ENCODE measurements at regions not wholly inside any gene's neighbourhood (a gene's known extent, or its start where the extent isn't known, plus 50 kb on each side); places are given as distances from the start of the nearest gene placed in this dataset.
A peak's percentile ranks its signal among the peaks of the same experiment; 100 is the strongest.

GRCh38 chrX:7262551-7262950 lies 114.6 kb upstream of the PUDP start:
- no peaks in the 10 kb centered on the region for H3K9me2 ChIP-seq (replicated peaks; ENCODE audit: insufficient read depth, low read length)
- TF ChIP-seq EZH2phosphoT487 (conservative IDR thresholded peaks at IDR 0.05; ENCODE audit: low read length) (no peak), CTCF (IDR thresholded peaks at IDR 0.05; ENCODE audit: insufficient read depth, low read length, poor library complexity, severe bottlenecking) (no peak)
- H3K9ac ChIP-seq (ENCODE audit: low read length) = no peak overlapping the region
- H4K20me1 ChIP-seq (ENCODE audit: low read depth, low read length) = no peaks in the 10 kb centered on the region
- no peaks in the 10 kb centered on the region for H3K9me3 ChIP-seq (ENCODE audit: insufficient read depth, low read length)
- H3K27me3 ChIP-seq (ENCODE audit: low read length) = no peaks in the 10 kb centered on the region
- H3K4me2 ChIP-seq (ENCODE audit: low read depth, low read length, poor library complexity, severe bottlenecking) = no peak overlapping the region
- no peak overlapping the region for H3K4me3 ChIP-seq (ENCODE audit: insufficient read depth, low read length, poor library complexity, severe bottlenecking)
- H3F3A ChIP-seq (ENCODE audit: insufficient read depth) = no peaks in the 10 kb centered on the region; the same call in 1 of the 2 replicates
- no peak overlapping the region for H2AFZ ChIP-seq (ENCODE audit: low read depth, low read length, severe bottlenecking)
- no peaks in the 10 kb centered on the region for H3K79me2 ChIP-seq (ENCODE audit: insufficient read depth, low read length)
- H3K27ac ChIP-seq (ENCODE audit: low read depth, low read length) = peak overlapping the region; percentile 64
- peaks cover 6% of the 10 kb centered on the region; the same call in 1 of the 2 replicates for H3K36me3 ChIP-seq (ENCODE audit: low read length)

GRCh38 chrX:7261672-7262332 lies 113.8 kb upstream of the PUDP start:
- Histone ChIP-seq H3K9me2 (replicated peaks; ENCODE audit: insufficient read depth, low read length) (no peaks in the 10 kb centered on the region), H3K4me2 (ENCODE audit: low read depth, low read length, poor library complexity, severe bottlenecking) (peak overlapping the region; percentile 37), H3K36me3 (ENCODE audit: low read length) (peaks cover 6% of the 10 kb centered on the region; the same call in 1 of the 2 replicates), H3K9me3 (ENCODE audit: insufficient read depth, low read length) (no peaks in the 10 kb centered on the region), H3K4me3 (ENCODE audit: insufficient read depth, low read length, poor library complexity, severe bottlenecking) (no peak overlapping the region), H4K20me1 (ENCODE audit: low read depth, low read length) (no peaks in the 10 kb centered on the region), H2AFZ (ENCODE audit: low read depth, low read length, severe bottlenecking) (no peak overlapping the region), H3K79me2 (ENCODE audit: insufficient read depth, low read length) (no peaks in the 10 kb centered on the region), H3F3A (ENCODE audit: insufficient read depth) (no peaks in the 10 kb centered on the region; the same call in 1 of the 2 replicates), H3K27ac (ENCODE audit: low read depth, low read length) (peak overlapping the region; percentile 64), H3K9ac (ENCODE audit: low read length) (no peak overlapping the region), H3K27me3 (ENCODE audit: low read length) (no peaks in the 10 kb centered on the region)
- TF ChIP-seq EZH2phosphoT487 (conservative IDR thresholded peaks at IDR 0.05; ENCODE audit: low read length) (no peak), CTCF (IDR thresholded peaks at IDR 0.05; ENCODE audit: insufficient read depth, low read length, poor library complexity, severe bottlenecking) (no peak)

GRCh38 chrX:7254144-7254543 lies 106.2 kb upstream of the PUDP start:
- H3K36me3 ChIP-seq (ENCODE audit: low read length) = peaks cover 10% of the 10 kb centered on the region; the same call in 1 of the 2 replicates
- H4K20me1 ChIP-seq (ENCODE audit: low read depth, low read length) = no peaks in the 10 kb centered on the region
- no peaks in the 10 kb centered on the region for H3K9me3 ChIP-seq (ENCODE audit: insufficient read depth, low read length)
- H3K4me3 ChIP-seq (ENCODE audit: insufficient read depth, low read length, poor library complexity, severe bottlenecking) = no peak overlapping the region
- H3K27me3 ChIP-seq (ENCODE audit: low read length) = no peaks in the 10 kb centered on the region
- no peaks in the 10 kb centered on the region for H3K9me2 ChIP-seq (replicated peaks; ENCODE audit: insufficient read depth, low read length)
- no peak overlapping the region for H3K9ac ChIP-seq (ENCODE audit: low read length)
- no peak overlapping the region for H3K4me2 ChIP-seq (ENCODE audit: low read depth, low read length, poor library complexity, severe bottlenecking)
- H3F3A ChIP-seq (ENCODE audit: insufficient read depth) = no peaks in the 10 kb centered on the region
- no peak for TF ChIP-seq EZH2phosphoT487 (conservative IDR thresholded peaks at IDR 0.05; ENCODE audit: low read length)
- H2AFZ ChIP-seq (ENCODE audit: low read depth, low read length, severe bottlenecking) = no peak overlapping the region
- no peak overlapping the region for H3K27ac ChIP-seq (ENCODE audit: low read depth, low read length)
- peaks cover 19% of the 10 kb centered on the region; the same call in 1 of the 2 replicates for H3K79me2 ChIP-seq (ENCODE audit: insufficient read depth, low read length)

- no peak overlapping the region for H3K4me3 ChIP-seq (ENCODE audit: insufficient read depth, low read length, poor library complexity, severe bottlenecking)
- no peak overlapping the region for H3K4me2 ChIP-seq (ENCODE audit: low read depth, low read length, poor library complexity, severe bottlenecking)
- H3K9me2 ChIP-seq (replicated peaks; ENCODE audit: insufficient read depth, low read length) = no peaks in the 10 kb centered on the region
- no peaks in the 10 kb centered on the region for H3K9me3 ChIP-seq (ENCODE audit: insufficient read depth, low read length)
- no peak overlapping the region for H3K9ac ChIP-seq (ENCODE audit: low read length)
- H2AFZ ChIP-seq (ENCODE audit: low read depth, low read length, severe bottlenecking) = no peak overlapping the region
- peaks cover 8% of the 10 kb centered on the region; the same call in 1 of the 2 replicates for H3K36me3 ChIP-seq (ENCODE audit: low read length)
- H3K27ac ChIP-seq (ENCODE audit: low read depth, low read length) = no peak overlapping the region
- peaks cover 23% of the 10 kb centered on the region; the same call in 1 of the 2 replicates for H3K79me2 ChIP-seq (ENCODE audit: insufficient read depth, low read length)
- H4K20me1 ChIP-seq (ENCODE audit: low read depth, low read length) = no peaks in the 10 kb centered on the region
- H3K27me3 ChIP-seq (ENCODE audit: low read length) = no peaks in the 10 kb centered on the region
- TF ChIP-seq CTCF (IDR thresholded peaks at IDR 0.05; ENCODE audit: insufficient read depth, low read length, poor library complexity, severe bottlenecking) (no peak), EZH2phosphoT487 (conservative IDR thresholded peaks at IDR 0.05; ENCODE audit: low read length) (no peak)
- H3F3A ChIP-seq (ENCODE audit: insufficient read depth) = no peaks in the 10 kb centered on the region
Measured at GRCh38 chrX:7253565-7253964, 105.6 kb upstream of the PUDP start.

Data from SU-DHL-6 (cell line).